ENCODE measurements at regions not wholly inside any gene's neighbourhood (a gene's known extent, or its start where the extent isn't known, plus 50 kb on each side); places are given as distances from the start of the nearest gene placed in this dataset.

- Histone ChIP-seq H3K9me3 (no peaks in the 10 kb centered on the region), H3K4me1 (peaks cover 0 to 37% (median 0%) of the 10 kb centered on the region in 4 donors), H3K36me3 (no peaks in the 10 kb centered on the region), H3K27ac (peak overlapping the region in 2 of 4 donors; percentile 37 to 47), H3K4me3 (no peak overlapping the region), H3K27me3 (no peaks in the 10 kb centered on the region)
- DNase-seq (ENCODE audit: low spot score in 2 of 2) = no peak
- TF ChIP-seq EP300 (IDR thresholded peaks at IDR 0.05) (no peak), CTCF (IDR thresholded peaks at IDR 0.05) (no peak)
- 82 to 92% methylated on average over 16 to 20 of the region's 23 CpGs for WGBS, 2 donors
Measured at GRCh38 chr16:85361441-85362118, 249.3 kb upstream of the CIBAR2 start.

GRCh38 chr16:85362443-85362842 lies 250.2 kb upstream of the CIBAR2 start:
- no peak for DNase-seq (ENCODE audit: low spot score in 2 of 2)
- H3K4me1 ChIP-seq = peaks cover 0 to 46% (median 0%) of the 10 kb centered on the region in 4 donors
- WGBS, 2 donors = 85 to 87% methylated on average over 6 of the region's 6 CpGs
- peak overlapping the region in 1 of 4 donors; percentile 47 for H3K27ac ChIP-seq
- no peaks in the 10 kb centered on the region for H3K27me3 ChIP-seq
- TF ChIP-seq POLR2A (IDR thresholded peaks at IDR 0.05) = no peak
- TF ChIP-seq CTCF (IDR thresholded peaks at IDR 0.05) = no peak
- TF ChIP-seq EP300 (IDR thresholded peaks at IDR 0.05) = no peak
- H3K9me3 ChIP-seq = no peaks in the 10 kb centered on the region
- H3K36me3 ChIP-seq = no peaks in the 10 kb centered on the region
- H3K4me3 ChIP-seq = no peak overlapping the region

- H3K4me1 ChIP-seq = peaks cover 0 to 53% (median 0%) of the 10 kb centered on the region in 4 donors
- peak overlapping the region in 1 of 4 donors; percentile 76 for H3K27ac ChIP-seq
- no peaks in the 10 kb centered on the region for H3K27me3 ChIP-seq
- 93 to 96% methylated on average over 4 to 5 of the region's 5 CpGs for WGBS, 2 donors
- H3K4me3 ChIP-seq = no peak overlapping the region
- TF ChIP-seq EP300 (IDR thresholded peaks at IDR 0.05) (no peak), POLR2A (IDR thresholded peaks at IDR 0.05) (no peak), CTCF (IDR thresholded peaks at IDR 0.05) (no peak)
- no peaks in the 10 kb centered on the region for H3K36me3 ChIP-seq
- DNase-seq (ENCODE audit: low spot score in 2 of 2) = no peak
- H3K9me3 ChIP-seq = no peaks in the 10 kb centered on the region
Measured at GRCh38 chr16:85363427-85363826, 249.7 kb upstream of the GSE1 start.

- 74 to 96% methylated on average over 10 of the region's 10 CpGs for WGBS, 2 donors
- H3K4me1 ChIP-seq = peaks cover 0 to 58% (median 0%) of the 10 kb centered on the region in 4 donors
- peak overlapping the region in 1 of 4 donors; percentile 86 for H3K27ac ChIP-seq
Measured at GRCh38 chr16:85363881-85364280, 249.2 kb upstream of the GSE1 start.

GRCh38 chr16:85364323-85365040 lies 248.6 kb upstream of the GSE1 start:
- no peaks in the 10 kb centered on the region for H3K9me3 ChIP-seq
- peak overlapping the region in 1 of 4 donors; percentile 86 for H3K27ac ChIP-seq
- 80 to 81% methylated on average over 20 to 21 of the region's 21 CpGs for WGBS, 2 donors

More at GRCh38 chr16:85363881-85364280, 249.2 kb upstream of the GSE1 start:
- TF ChIP-seq EP300 (IDR thresholded peaks at IDR 0.05) (peak in 1 of 2 donors; percentile 49), POLR2A (IDR thresholded peaks at IDR 0.05) (no peak)
- Histone ChIP-seq H3K36me3 (no peaks in the 10 kb centered on the region), H3K27me3 (no peaks in the 10 kb centered on the region), H3K4me3 (no peak overlapping the region), H3K9me3 (no peaks in the 10 kb centered on the region)
- DNase-seq (ENCODE audit: low spot score in 2 of 2) = peak in 1 of 2 donors; percentile 42

More at GRCh38 chr16:85364323-85365040, 248.6 kb upstream of the GSE1 start:
- Histone ChIP-seq H3K27me3 (no peaks in the 10 kb centered on the region), H3K4me3 (no peak overlapping the region), H3K36me3 (no peaks in the 10 kb centered on the region), H3K4me1 (peaks cover 0 to 64% (median 0%) of the 10 kb centered on the region in 4 donors)
- TF ChIP-seq CTCF (IDR thresholded peaks at IDR 0.05) (no peak), EP300 (IDR thresholded peaks at IDR 0.05) (no peak), POLR2A (IDR thresholded peaks at IDR 0.05) (no peak)
- DNase-seq (ENCODE audit: low spot score in 2 of 2) = no peak
